Transverse colon (tissue), 4 donors: ENCODE measurements at regions not wholly inside any gene's neighbourhood (a gene's known extent, or its start where the extent isn't known, plus 50 kb on each side); places are given as distances from the start of the nearest gene placed in this dataset.

Experiments
- EP300 ChIP-seq: sonication (generic); formaldehyde crosslinking; IDR thresholded peaks from one replicate; pipeline ENCODE4 v1.6.1; 2017; ENCODE audit warnings: antibody characterized with exemption, low read depth
- POLR2A ChIP-seq: fragments of 450-650 bp; IDR thresholded peaks from one replicate; pipeline ENCODE4 v1.6.1; 2016; ENCODE audit warnings: antibody characterized with exemption, mild to moderate bottlenecking, moderate library complexity
- POLR2AphosphoS5 ChIP-seq, 3 donors: sonication (generic); formaldehyde crosslinking; IDR thresholded peaks; one replicate each; pipeline ENCODE4 v1.6.1; 2016; ENCODE audit warnings: antibody characterized with exemption in 3 of 3
- TF ChIP-seq, protein P1 (sequence below), 5 experiments: fragments of 200-600 bp in 3 of 5; fragments of 450-650 bp in 2 of 5; sonication (generic) in 3 of 5; IDR thresholded peaks; 1 replicate in 2 of 5; 2 replicates in 3 of 5; pipeline ENCODE4 v1.5.1; 2016 to 2017; ENCODE audit warnings: antibody characterized with exemption in 5 of 5, inconsistent platforms in 3 of 5, mild to moderate bottlenecking in 2 of 5, moderate library complexity in 1 of 5

DNA sequence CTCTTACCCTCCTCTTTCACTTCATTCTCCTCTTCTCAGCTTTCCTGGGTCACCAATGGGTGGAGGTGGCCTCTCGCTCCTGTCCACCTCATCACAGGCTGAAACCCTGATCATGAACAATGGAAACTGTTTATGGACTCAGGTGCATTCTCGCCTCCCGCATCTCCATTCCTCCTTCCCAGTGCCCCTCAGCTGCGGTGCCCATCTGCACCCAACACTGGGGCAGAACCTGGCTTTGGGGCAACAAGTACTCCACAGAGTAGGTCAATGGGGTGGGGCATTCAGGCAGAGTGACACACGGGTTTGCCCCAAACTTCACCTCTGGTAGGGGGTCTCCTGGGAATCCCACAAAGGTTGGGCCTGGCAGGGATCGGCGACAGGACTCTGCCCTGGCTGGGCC lies 199.5 kb downstream of the RTP5 start:
- TF ChIP-seq, protein P1, sequence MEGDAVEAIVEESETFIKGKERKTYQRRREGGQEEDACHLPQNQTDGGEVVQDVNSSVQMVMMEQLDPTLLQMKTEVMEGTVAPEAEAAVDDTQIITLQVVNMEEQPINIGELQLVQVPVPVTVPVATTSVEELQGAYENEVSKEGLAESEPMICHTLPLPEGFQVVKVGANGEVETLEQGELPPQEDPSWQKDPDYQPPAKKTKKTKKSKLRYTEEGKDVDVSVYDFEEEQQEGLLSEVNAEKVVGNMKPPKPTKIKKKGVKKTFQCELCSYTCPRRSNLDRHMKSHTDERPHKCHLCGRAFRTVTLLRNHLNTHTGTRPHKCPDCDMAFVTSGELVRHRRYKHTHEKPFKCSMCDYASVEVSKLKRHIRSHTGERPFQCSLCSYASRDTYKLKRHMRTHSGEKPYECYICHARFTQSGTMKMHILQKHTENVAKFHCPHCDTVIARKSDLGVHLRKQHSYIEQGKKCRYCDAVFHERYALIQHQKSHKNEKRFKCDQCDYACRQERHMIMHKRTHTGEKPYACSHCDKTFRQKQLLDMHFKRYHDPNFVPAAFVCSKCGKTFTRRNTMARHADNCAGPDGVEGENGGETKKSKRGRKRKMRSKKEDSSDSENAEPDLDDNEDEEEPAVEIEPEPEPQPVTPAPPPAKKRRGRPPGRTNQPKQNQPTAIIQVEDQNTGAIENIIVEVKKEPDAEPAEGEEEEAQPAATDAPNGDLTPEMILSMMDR (IDR thresholded peaks at IDR 0.05): no peak
- TF ChIP-seq POLR2A (no peak), EP300 (no peak), POLR2AphosphoS5 (IDR thresholded peaks at IDR 0.05) (no peak)
